Pons (tissue), 1 donor: ENCODE measurements at regions not wholly inside any gene's neighbourhood (a gene's known extent, or its start where the extent isn't known, plus 50 kb on each side); places are given as distances from the start of the nearest gene placed in this dataset.

Experiments used
- DNase-seq: peaks from one replicate; pipeline ENCODE4 v3.0.0-alpha.2; 2016; ENCODE audit warnings: low spot score

DNA sequence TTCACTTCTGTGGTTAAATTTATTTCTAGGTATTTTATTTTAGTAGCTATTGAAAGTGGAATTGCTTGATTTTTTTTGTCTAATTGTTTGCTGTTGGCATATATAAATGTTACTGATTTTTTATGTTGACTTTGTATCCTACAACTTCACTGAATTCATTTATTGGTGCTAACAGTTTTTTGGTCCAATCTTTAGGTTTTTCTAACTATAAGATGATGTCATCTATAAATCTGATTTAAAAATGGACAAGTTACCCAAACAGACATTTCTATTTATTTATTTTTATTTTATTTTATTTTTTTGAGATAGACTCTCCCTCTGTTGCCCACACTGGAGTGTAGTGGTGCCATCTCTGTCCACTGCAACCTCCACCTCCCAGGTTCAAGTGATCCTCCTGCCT is 162.3 kb downstream of the COX7C start:
- no peak for DNase-seq

- DNase-seq, result no peak
Observed at GRCh38 chr5:86786955-86787354, 169.2 kb downstream of the COX7C start.

GRCh38 chr5:86795659-86796058 is 177.9 kb downstream of the COX7C start:
- no peak for DNase-seq

- no peak for DNase-seq
Observed at GRCh38 chr5:86797677-86798076, 179.9 kb downstream of the COX7C start.

GRCh38 chr5:86806206-86806605 is 188.5 kb downstream of the COX7C start:
- DNase-seq, result no peak

DNA sequence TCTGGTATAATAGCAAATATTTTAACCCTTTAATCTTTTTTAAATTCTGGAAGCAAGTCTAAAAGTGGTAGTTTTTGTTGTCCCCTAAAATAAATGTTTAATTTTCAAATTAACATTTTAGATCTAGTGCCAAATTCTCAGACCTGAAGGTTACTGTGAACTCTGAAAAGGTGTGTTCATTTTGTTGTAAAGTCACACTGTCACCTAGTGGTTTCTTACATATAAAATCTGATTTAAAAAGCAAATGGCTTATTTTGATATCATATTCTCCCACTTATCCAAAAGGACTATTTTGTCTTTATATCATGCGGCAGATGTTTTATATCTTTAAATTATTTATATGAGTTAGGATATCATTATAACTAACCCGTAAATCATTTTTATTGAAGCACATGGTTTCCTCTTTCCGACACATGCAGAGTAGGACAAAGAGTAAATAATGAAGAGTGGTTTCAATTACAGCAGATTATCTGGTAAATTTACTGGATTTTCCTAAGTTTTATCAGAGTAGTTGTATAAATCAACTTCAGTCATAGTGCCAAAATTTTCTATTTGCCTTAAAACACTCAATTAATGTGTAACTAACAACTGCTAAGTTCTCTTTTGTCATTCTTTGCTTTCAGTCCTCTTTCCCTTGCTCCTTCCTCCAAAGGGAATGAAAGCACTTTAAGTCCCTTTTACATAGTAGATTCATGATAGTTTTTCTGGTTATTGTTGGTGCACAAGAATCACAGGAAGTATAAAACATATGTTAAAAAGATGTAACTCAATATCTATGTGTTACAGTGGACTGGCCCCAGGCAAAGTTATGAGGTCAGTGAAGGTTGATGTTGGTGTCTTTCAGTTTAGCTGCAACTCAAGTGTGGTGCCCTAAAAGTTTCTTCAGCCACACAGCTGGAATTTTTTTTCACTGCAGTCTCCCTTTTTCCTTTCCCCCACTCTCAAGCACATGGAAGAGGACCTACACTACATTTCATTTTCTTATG is 189.6 kb downstream of the COX7C start:
- no peak for DNase-seq

GRCh38 chr5:86814315-86814714 is 196.6 kb downstream of the COX7C start:
- DNase-seq, result no peak

DNA sequence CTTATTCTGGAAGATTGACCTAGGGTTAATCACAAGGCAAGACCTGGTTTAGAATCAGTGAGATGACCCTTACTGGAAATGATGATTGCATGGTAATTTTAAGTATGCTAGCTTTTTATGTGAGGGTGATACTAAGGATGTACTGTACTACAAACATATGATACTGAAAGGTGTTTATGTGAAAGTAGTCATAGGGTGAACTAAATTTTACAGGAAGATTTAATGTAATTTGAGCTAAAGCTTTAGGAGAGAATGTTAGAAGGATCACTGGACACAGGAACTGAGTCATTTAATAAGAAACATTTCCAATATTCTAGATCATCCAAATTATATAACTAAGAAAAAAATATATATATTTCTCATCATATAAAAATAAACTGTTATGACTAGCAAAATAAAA is 197.2 kb downstream of the COX7C start:
- DNase-seq, result no peak

DNA sequence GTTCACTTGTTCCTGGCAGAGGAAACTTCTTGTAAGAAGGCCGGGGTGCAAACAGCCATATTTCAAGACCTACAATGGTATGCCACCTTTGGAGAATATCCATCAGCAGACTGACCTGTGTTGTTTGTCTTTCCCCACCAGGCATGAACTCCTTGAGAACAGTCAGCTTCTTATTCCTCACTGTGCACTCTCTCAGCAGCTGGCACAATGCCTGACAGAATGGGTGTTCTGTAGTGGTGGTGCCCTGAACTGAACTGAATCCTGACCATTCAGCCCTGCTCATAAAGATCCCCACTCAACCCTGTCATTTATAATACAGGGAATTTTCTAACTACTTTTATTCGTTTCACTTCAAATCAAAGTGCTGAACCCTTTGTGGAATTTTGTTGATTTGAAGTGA is 206.9 kb downstream of the COX7C start:
- no peak for DNase-seq

DNA sequence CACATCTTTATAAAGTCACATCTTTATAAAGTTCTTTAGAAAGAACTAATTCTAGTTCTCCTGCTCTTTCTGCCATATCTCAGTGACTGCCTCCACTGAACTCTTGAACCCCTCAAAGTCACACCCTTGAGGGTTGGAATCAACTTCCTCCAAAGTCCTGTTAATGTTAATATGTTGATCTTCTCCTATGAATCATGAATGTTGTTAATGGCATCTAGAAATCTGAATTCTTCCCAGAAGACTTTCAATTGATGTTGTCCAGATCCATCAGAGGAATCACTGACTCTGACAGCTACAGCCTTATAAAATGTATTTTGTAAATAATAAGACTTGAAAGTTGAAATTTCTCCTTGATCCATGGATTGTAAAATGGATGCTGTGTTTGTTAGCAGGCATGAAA is 213.4 kb downstream of the COX7C start:
- DNase-seq, result no peak

DNA sequence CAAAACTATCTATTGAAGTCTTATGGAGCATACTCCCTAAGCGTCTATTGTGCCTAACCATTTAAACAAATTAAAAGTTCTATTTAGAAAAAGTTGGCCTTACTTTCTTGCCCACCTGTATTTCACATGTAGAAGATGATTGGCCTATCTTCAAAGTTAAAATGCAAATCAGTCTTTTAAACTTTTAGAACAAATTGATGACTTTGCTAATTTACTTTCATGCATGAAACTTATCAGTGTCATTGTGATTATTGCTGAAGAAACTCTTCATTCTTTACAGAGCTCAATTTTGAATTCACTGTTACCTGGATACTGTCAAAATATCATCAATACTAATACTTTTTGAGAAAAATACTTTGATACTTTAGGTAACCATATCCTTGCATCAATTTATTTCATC is 216.1 kb downstream of the COX7C start:
- no peak for DNase-seq

GRCh38 chr5:86837610-86838009 is 219.9 kb downstream of the COX7C start:
- no peak for DNase-seq

GRCh38 chr5:86838083-86838482 is 220.3 kb downstream of the COX7C start:
- no peak for DNase-seq

DNA sequence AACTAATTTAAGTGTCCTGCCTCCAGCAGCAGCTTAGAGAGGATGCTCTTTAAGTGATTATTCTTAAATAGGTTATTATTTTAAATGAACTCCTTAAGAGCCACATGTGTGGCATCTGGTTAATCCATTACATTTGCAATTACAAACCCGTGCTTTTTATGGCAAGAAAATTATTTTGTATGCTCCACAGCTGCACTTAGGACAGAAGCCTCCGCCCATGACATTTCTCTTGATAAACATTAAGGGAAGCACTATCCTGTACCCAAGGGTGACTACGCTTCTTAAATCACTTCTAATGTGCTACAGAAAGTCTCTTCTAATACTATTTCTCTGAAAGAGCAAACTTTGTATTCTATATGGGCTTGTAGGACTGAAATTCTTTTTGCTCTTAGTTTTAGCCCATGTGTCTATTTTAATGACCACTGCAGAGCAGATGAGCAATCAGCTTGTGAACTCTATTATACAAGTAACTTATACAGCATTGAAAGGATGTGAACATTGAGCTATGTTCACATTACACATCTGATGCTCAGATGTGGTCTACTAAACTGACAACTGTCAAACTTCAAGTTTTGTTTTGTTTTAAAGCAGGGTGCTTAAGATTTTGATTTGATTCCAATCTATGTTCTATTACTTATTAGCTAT is 223.4 kb downstream of the COX7C start:
- DNase-seq, result no peak

- no peak for DNase-seq
Observed at GRCh38 chr5:86858442-86858841, 240.7 kb downstream of the COX7C start.

- DNase-seq, result peak; percentile 87
Observed at GRCh38 chr5:86861512-86861911, 243.8 kb downstream of the COX7C start.

DNA sequence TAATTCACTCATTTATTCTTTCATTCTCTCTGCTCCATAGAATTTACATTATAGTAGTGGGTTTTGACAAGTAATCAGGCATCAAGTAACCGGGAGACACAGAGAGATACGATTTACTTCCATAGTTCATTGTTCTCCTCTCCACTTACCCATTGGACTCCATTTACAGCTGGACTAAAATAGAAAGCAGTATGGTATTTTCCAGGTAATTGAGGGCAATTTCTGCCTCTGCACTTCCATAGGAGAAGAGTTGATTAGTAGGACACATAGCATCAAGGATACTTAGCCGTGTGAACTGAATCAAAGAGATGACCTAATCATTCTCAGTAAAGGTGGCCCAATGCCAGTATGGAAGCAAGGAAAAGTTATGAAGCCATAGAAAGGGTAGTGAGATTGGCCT is 244.4 kb downstream of the COX7C start:
- DNase-seq, result no peak

DNA sequence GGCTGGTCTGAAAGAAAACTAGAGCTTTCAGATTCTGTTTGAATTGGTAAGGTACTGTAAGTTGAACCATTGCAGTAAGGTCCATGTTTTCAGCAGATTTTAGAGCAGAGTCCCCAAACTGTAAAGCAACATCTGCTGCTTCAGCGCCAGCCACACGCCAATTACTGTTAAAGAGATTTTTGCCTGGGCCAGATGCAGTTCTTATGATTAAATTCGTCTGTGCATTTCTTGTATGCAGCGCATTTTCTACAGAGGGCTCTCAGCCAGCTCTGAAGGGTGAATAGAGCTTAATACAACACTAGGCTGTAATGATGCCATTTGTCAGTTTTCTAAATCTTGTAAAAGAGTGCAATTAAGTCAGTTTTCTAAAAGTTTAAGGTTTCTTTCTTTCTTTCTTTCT is 246.3 kb downstream of the COX7C start:
- DNase-seq, result no peak

GRCh38 chr5:86865256-86865785 is 247.6 kb downstream of the COX7C start:
- DNase-seq, result no peak

GRCh38 chr5:86866036-86866435 is 248.3 kb downstream of the COX7C start:
- no peak for DNase-seq

- no peak for DNase-seq
Observed at GRCh38 chr5:86869268-86869667, 251.5 kb downstream of the COX7C start.

- DNase-seq, result no peak
Observed at GRCh38 chr5:86875539-86875938, 257.8 kb downstream of the COX7C start.

DNA sequence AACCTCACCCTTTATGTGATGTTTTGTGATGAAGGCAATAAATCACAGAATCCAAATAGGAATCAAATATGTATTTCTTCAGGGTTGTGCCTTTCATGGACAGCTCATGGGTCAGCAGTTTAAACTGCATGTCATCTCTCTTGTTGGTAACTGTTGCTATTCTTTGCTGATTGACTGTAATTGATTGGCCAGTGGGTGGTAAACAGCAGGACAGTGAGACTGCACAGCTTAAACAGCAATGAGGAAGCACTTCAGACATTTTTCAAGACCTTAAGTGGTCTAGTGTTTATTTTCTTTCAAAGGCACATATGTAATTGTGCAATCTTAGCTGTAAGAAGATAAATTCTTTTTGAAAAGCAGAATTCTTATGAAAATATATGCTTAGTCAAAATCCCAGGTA is 260.5 kb downstream of the COX7C start:
- DNase-seq, result no peak
